ENCODE measurements at regions not wholly inside any gene's neighbourhood (a gene's known extent, or its start where the extent isn't known, plus 50 kb on each side); places are given as distances from the start of the nearest gene placed in this dataset.

GRCh38 chr10:2208106-2208505 lies 470.8 kb upstream of the ADARB2 start (continued):
- no peak for TF ChIP-seq ZNF462 (CRISPR knock-in tag; IDR thresholded peaks at IDR 0.05)
- no peak for TF ChIP-seq ETS1 (IDR thresholded peaks at IDR 0.05)
- TF ChIP-seq EZH2phosphoT487 (IDR thresholded peaks at IDR 0.05; ENCODE audit: unreplicated experiment): no peak
- no peak for TF ChIP-seq EZH2 (IDR thresholded peaks at IDR 0.05; ENCODE audit: low read depth, unreplicated experiment)
- TF ChIP-seq CREB1 (CRISPR knock-in tag; IDR thresholded peaks at IDR 0.05; ENCODE audit: low read depth): no peak

DNA sequence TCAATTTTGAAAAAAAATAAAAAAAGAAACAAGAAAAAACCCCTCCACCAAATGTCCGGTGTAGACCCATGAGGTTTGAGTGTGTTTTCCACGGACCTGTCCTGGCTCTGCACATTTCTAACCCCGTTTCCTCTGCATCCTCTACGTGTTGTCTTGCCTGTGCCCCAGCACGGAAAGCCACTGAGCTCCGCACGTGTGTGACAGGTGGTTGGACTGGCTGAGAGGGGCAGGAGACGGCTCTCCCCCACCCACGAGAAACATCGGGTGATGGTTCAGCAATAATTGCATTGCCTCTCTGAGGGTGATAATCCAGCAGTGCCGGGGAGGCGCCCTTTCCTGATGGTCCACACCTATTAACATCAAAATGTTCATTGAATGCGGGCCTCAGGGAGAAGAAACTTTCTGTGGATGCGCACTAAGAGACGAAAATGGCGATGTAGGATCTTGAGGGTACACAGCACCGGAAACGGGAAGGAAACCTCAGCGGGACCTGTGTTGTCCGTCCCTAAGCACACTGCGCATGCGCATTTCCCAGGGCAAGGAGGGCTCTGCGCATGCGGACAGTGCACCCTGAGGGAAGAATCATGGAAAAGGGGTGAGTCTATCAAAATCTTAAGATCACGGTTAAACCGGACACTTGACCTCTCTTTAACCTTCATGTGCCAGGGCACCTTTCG lies 470.1 kb upstream of the ADARB2 start:
- H4K20me1 ChIP-seq (replicated peaks; ENCODE audit: insufficient read depth): no peaks in the 10 kb centered on the region
- H2AFZ ChIP-seq: no peak overlapping the region
- H3K27ac ChIP-seq (ENCODE audit: low read depth): no peak overlapping the region
- no peaks in the 10 kb centered on the region for H3K9me3 Mint-ChIP-seq
- no peaks in the 10 kb centered on the region for H3K36me3 Mint-ChIP-seq (ENCODE audit: low read depth)
- H3K4me1 ChIP-seq (ENCODE audit: insufficient read depth): peaks cover 22% of the 10 kb centered on the region
- H3K4me3 Mint-ChIP-seq: no peak overlapping the region
- H3K9me2 ChIP-seq (ENCODE audit: insufficient read depth): peaks cover 18% of the 10 kb centered on the region
- H3K4me3 ChIP-seq: no peak overlapping the region
- H3K27me3 ChIP-seq (ENCODE audit: insufficient read depth): no peaks in the 10 kb centered on the region
- peaks cover 4% of the 10 kb centered on the region; the same call in 1 of the 2 replicates for H3F3A ChIP-seq (replicated peaks; ENCODE audit: low read depth)
- no peak overlapping the region for H3K27ac Mint-ChIP-seq
- peaks cover 25% of the 10 kb centered on the region for H3K4me1 Mint-ChIP-seq
- DNase-seq (ENCODE audit: low spot score): no peak
- H3K27me3 Mint-ChIP-seq (ENCODE audit: insufficient read depth, low read depth, poor library complexity): peaks cover under 1% of the 10 kb centered on the region
- H3K4me2 ChIP-seq: no peak overlapping the region
- no peak for ATAC-seq
- H3K36me3 ChIP-seq (ENCODE audit: insufficient read depth): no peaks in the 10 kb centered on the region
- H3K79me2 ChIP-seq (replicated peaks; ENCODE audit: insufficient read depth): no peaks in the 10 kb centered on the region
- TF ChIP-seq NANOG (IDR thresholded peaks at IDR 0.05; ENCODE audit: borderline replicate concordance) (no peak), ZNF462 (CRISPR knock-in tag; IDR thresholded peaks at IDR 0.05) (no peak)
